Activated naive CD8-positive, alpha-beta T cell treated with anti-CD3 and anti-CD28 coated beads, Interleukin-2, amount 50 U/mL, for 24 hours (primary cell): ENCODE measurements at regions not wholly inside any gene's neighbourhood (a gene's known extent, or its start where the extent isn't known, plus 50 kb on each side); places are given as distances from the start of the nearest gene placed in this dataset.

Experiments
- ATAC-seq: fragments of 150-1000 bp; cut with Tn5 transposase; one replicate; pipeline ENCODE4 v1.10.0; 2021
- DNase-seq: peaks from one replicate; pipeline ENCODE4 v3.0.0; 2021
- H3K27ac Mint-ChIP-seq: one replicate; pipeline ENCODE4 v1.8.0; 2021; ENCODE audit warnings: mild to moderate bottlenecking, mixed read lengths
- H3K27me3 Mint-ChIP-seq: one replicate; pipeline ENCODE4 v1.8.0; 2021; ENCODE audit warnings: mixed read lengths
- H3K36me3 Mint-ChIP-seq: one replicate; pipeline ENCODE4 v1.8.0; 2021; ENCODE audit warnings: low read depth, mixed read lengths
- H3K4me1 Mint-ChIP-seq: one replicate; pipeline ENCODE4 v1.8.0; 2021; ENCODE audit warnings: mixed read lengths
- H3K4me3 Mint-ChIP-seq: one replicate; pipeline ENCODE4 v1.8.0; 2021; ENCODE audit warnings: mild to moderate bottlenecking, moderate library complexity, mixed read lengths
- H3K9me3 Mint-ChIP-seq: one replicate; pipeline ENCODE4 v1.8.0; 2021; ENCODE audit warnings: mixed read lengths

DNA sequence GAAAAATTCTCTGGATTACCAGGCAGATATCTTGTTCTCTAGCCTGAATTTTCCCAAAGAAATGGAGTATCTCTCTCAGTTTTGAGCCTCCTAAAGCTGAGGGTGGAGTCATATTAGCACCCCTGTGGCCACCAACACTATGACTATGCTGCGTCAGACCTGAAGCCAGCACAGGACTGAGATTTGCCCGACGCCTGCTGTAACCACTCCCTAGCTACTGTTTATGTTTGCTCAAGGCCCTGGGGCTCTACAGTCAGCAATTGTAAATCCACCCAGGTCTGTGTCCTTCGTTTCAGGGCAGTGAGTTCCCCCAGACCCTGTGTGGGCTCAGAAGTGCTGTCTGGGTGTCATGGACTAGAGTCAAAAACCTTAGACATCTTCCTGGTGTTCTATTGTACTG, 61.4 kb downstream of the ZXDA start:
- H3K4me1 Mint-ChIP-seq = no peaks in the 10 kb centered on the region
- peaks cover 11% of the 10 kb centered on the region for H3K36me3 Mint-ChIP-seq
- H3K27ac Mint-ChIP-seq = no peak overlapping the region
- no peak overlapping the region for H3K4me3 Mint-ChIP-seq
- peaks cover 26% of the 10 kb centered on the region for H3K9me3 Mint-ChIP-seq
- ATAC-seq = no peak
- no peaks in the 10 kb centered on the region for H3K27me3 Mint-ChIP-seq
- no peak for DNase-seq

DNA sequence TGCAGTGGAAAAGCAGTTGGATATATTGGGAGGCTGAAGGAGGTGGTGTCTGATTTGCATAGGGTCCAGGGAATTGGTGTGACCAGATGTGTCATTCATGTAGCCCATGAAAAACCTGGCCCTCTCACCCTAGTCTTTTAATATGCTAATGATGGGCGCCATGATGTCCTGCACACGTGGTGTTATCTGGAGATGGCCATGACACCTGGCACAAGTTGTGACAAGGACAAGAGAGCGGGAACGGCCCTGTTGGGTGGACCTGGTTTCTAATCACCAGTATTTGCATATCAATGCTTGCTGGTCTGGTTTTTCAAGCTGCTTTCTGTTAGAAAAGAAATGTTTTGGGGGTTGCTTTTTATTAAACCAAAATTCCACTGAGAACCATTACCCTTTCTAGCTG, 87.4 kb downstream of the ZXDA start:
- Mint-ChIP-seq H3K27ac (no peak overlapping the region), H3K4me1 (peaks cover 2% of the 10 kb centered on the region), H3K4me3 (no peak overlapping the region), H3K36me3 (no peaks in the 10 kb centered on the region), H3K27me3 (peaks cover 2% of the 10 kb centered on the region), H3K9me3 (no peaks in the 10 kb centered on the region)
- DNase-seq = no peak
- no peak for ATAC-seq

DNA sequence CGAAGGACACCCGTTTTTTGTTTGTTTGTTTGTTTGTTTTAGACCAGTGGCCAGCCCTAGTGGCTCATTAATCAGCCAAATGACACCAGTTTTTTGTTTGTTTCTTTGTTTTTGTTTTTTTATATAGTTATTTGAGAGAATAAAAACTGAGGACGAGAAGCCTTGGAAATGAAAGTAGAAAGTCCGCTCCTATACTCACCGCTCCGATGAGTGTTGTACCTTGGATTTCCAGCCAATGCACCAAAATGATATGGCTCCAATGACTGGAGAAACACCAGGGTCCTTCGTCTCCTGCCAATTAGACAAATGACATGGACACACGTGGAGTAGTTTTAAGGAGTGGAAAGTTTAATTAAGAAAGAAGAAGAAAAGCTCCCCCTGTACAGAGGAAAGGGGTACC, 87.9 kb downstream of the ZXDA start:
- no peak overlapping the region for H3K27ac Mint-ChIP-seq
- peaks cover 2% of the 10 kb centered on the region for H3K27me3 Mint-ChIP-seq

DNA sequence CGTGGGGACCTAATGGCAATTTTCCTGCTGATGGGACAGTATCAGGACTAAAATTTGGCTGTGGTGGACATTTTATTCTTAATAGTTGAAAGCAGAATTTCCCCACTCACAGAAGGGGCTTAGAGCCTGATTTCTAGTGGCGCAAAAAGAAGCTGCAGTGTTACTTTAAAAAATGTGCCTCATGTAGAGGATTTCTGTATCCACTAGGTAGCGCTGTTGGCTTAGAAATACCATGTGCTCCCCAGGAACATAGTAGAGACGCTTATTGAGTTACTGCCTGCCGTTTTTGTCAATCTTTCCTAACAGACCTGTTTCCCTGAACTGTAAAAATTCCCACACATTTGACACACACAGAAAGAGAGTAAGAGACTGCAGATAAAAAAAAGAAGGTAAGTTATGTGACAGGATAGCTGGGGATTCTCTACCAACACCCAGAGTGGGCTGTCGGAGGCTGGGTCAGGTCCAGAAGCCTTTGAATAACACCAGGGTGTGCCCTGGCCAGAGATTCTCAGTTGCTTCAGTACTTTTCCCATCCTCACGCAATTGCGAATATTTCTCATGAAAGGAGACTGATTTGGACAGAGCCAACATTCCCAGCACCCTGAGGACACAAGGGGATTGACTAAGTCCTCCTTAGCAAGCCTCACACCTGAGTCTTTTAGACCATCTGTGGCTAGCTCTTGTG, 88.4 kb downstream of the ZXDA start:
- no peak overlapping the region for H3K27ac Mint-ChIP-seq
- peaks cover 2% of the 10 kb centered on the region for H3K27me3 Mint-ChIP-seq
- H3K4me3 Mint-ChIP-seq = no peak overlapping the region
- no peaks in the 10 kb centered on the region for H3K36me3 Mint-ChIP-seq
- DNase-seq (peak; percentile 10), ATAC-seq (peak; percentile 33)
- peaks cover 2% of the 10 kb centered on the region for H3K4me1 Mint-ChIP-seq
- no peaks in the 10 kb centered on the region for H3K9me3 Mint-ChIP-seq

More for the DNA sequence above, 87.9 kb downstream of the ZXDA start:
- Mint-ChIP-seq H3K9me3 (no peaks in the 10 kb centered on the region), H3K36me3 (no peaks in the 10 kb centered on the region), H3K4me3 (no peak overlapping the region), H3K4me1 (peaks cover 2% of the 10 kb centered on the region)
- ATAC-seq = no peak
- no peak for DNase-seq

DNA sequence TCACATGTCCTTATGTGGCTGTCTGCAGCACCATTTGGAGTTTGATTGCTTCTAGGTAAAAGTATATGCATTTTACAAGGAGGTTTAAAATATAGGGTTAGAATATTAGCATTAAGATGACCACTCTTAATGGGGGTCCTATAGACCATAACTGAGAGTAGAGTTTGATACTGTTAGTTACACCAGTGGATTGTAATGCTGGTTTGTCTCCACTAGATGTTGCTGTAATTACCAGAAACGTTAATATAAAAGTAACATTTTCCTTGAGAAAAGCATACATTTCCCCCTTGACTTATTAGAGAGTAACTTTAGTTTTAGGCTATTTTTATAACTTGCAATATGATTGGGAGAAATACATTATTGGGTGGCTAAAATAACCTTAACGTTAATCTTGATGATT, 93.0 kb downstream of the ZXDA start:
- H3K4me1 Mint-ChIP-seq = peaks cover 2% of the 10 kb centered on the region
- H3K27ac Mint-ChIP-seq = no peak overlapping the region
- no peak overlapping the region for H3K4me3 Mint-ChIP-seq
- DNase-seq = no peak
- ATAC-seq = no peak
- peaks cover 17% of the 10 kb centered on the region for H3K9me3 Mint-ChIP-seq
- peaks cover 2% of the 10 kb centered on the region for H3K27me3 Mint-ChIP-seq
- H3K36me3 Mint-ChIP-seq = no peaks in the 10 kb centered on the region

DNA sequence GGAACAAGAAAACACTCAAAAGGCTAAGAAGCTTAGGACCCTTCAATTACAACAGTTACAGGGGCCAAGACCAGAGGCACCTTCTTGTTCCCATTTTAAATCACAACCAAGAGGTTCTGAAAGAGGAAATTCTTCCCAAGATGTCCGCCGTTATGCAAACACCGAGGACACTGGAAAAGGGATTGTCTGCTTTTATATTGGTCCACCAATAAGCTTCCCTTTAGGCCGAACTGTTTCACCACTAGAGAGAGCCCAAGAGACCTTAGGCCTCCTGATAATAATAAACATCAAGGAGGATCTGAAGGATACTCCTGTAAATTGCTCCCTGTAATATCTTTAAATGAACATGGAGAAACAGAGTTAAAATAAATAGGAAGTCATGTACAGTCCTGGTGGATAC, 92.6 kb upstream of the NLRP2B start:
- Mint-ChIP-seq H3K9me3 (no peaks in the 10 kb centered on the region), H3K27me3 (no peaks in the 10 kb centered on the region), H3K27ac (no peak overlapping the region), H3K4me3 (no peak overlapping the region), H3K4me1 (no peaks in the 10 kb centered on the region), H3K36me3 (no peaks in the 10 kb centered on the region)
- ATAC-seq (no peak), DNase-seq (no peak)

DNA sequence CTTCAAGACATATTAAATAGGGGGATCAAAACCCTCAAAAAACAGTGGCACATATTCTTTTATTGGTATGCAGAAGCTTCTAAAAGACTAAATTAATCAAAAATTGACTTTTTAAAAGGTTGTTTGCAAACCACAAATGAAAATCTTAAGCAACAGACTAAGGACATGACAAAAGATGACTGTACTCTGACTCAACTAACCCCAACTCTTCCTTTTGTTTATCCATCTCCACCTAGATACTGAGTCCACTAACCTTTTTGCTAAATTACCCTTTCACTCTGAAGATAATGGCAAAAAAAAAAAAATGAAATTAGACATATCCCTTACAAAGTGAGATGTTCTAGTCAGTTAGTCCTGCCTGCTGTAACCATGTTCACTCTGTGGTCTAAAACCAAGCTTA, 91.6 kb upstream of the NLRP2B start:
- no peaks in the 10 kb centered on the region for H3K27me3 Mint-ChIP-seq
- ATAC-seq = no peak
- H3K4me1 Mint-ChIP-seq = no peaks in the 10 kb centered on the region
- no peaks in the 10 kb centered on the region for H3K36me3 Mint-ChIP-seq
- no peak overlapping the region for H3K27ac Mint-ChIP-seq
- H3K4me3 Mint-ChIP-seq = no peak overlapping the region
- H3K9me3 Mint-ChIP-seq = no peaks in the 10 kb centered on the region
- DNase-seq = no peak

DNA sequence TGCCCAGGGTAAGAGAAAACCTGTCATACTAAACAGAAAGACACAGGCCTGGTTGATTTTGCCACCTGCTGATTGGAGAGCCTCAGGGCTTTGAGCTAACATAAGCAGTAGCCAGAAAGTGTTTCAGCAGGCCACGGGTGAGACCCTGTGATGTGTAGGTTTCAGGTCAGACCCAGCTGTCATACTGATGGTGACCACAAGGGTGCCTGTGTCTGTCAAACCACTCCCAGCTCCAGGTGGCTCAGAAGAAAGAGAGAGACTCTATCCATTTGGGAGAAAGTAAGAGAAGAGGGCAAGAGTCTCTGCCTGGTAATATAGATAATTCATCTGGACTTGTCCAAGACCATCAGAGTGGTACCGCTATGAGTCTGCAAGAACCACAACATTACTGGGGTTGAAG, 72.8 kb upstream of the NLRP2B start:
- Mint-ChIP-seq H3K9me3 (peaks cover 12% of the 10 kb centered on the region), H3K36me3 (no peaks in the 10 kb centered on the region), H3K27ac (no peak overlapping the region), H3K4me1 (no peaks in the 10 kb centered on the region), H3K4me3 (no peak overlapping the region), H3K27me3 (no peaks in the 10 kb centered on the region)
- ATAC-seq = no peak
- DNase-seq = no peak

DNA sequence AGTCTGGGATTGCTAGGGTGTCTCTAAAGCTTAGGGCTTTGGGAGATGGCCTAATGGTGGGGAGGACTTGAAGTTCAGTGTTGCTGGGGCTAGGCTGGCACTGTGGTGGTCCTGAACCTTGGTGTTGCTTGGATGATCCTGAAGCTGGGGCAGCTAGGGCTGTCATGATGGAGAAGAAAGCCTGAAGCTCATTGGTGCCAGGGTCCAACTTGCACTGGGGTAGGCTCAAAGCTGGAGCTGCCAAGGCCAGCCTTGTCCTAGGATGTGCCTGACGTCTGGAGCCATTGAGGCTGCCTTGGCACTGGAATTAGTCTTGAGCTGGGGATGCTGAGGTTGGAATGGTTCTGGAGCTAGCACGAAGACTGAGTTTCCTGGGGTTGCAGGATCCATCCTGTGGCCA, 61.0 kb upstream of the NLRP2B start:
- no peak overlapping the region for H3K4me3 Mint-ChIP-seq
- H3K9me3 Mint-ChIP-seq = no peaks in the 10 kb centered on the region
- DNase-seq (no peak), ATAC-seq (no peak)
- H3K27ac Mint-ChIP-seq = no peak overlapping the region
- H3K27me3 Mint-ChIP-seq = no peaks in the 10 kb centered on the region
- no peaks in the 10 kb centered on the region for H3K4me1 Mint-ChIP-seq
- no peaks in the 10 kb centered on the region for H3K36me3 Mint-ChIP-seq

DNA sequence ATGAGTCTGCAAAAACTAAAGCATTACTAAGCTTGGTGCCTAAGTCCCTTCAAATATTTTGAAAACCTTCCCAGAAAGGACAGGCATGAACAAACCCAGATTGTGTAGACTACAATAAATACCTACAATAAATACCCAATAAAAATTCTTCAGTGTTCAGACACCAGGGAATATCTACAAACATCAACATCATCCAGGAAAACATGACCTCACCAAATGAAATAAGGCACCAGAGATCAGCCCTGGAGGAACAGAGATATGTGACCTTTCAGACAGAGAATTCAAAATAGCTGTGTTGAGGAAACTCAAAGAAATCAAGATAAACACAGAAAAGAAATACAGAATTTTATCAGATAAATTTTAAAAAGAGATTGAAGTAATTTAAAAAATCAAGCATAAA, 57.8 kb upstream of the NLRP2B start:
- Mint-ChIP-seq H3K4me1 (no peaks in the 10 kb centered on the region), H3K4me3 (no peak overlapping the region), H3K9me3 (no peaks in the 10 kb centered on the region), H3K27ac (no peak overlapping the region), H3K27me3 (no peaks in the 10 kb centered on the region), H3K36me3 (no peaks in the 10 kb centered on the region)
- no peak for ATAC-seq
- DNase-seq = no peak
